MM.1S (cell line): ENCODE measurements at regions not wholly inside any gene's neighbourhood (a gene's known extent, or its start where the extent isn't known, plus 50 kb on each side); places are given as distances from the start of the nearest gene placed in this dataset.

Source experiments
- EZH2 ChIP-seq: fragments of 300-600 bp; sonication (generic); optimal IDR thresholded peaks from 2 replicates; pipeline ENCODE3; 2017; ENCODE audit warnings: low read depth, mild to moderate bottlenecking, antibody characterized with exemption, low read length, mixed read lengths
- TF ChIP-seq, protein P1 (sequence below): fragments of 300-600 bp; sonication (generic); IDR thresholded peaks from 2 replicates; pipeline ENCODE4 v1.5.1; 2016; ENCODE audit warnings: antibody characterized with exemption, low read length, mixed read lengths

DNA sequence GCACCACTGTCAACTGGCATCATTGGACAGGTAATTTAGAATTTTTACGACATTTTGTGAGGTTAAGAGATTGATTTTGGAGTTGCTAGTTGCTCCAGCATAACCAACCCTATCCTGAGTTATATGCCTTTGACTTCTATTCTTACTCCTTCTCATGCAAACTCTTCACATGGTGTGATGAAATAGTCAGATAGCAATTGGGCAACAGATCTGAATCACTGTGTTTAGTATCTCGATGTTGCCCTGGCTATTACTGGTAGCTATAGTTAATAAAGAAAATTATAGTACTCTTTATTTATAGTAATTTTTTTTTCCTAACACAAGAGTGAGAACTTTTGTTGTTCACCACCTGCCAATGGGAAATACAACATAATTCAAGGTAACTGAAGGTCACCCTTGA lies 494.8 kb upstream of the TOM1L1 start:
- no peak for TF ChIP-seq EZH2
- TF ChIP-seq, protein P1, sequence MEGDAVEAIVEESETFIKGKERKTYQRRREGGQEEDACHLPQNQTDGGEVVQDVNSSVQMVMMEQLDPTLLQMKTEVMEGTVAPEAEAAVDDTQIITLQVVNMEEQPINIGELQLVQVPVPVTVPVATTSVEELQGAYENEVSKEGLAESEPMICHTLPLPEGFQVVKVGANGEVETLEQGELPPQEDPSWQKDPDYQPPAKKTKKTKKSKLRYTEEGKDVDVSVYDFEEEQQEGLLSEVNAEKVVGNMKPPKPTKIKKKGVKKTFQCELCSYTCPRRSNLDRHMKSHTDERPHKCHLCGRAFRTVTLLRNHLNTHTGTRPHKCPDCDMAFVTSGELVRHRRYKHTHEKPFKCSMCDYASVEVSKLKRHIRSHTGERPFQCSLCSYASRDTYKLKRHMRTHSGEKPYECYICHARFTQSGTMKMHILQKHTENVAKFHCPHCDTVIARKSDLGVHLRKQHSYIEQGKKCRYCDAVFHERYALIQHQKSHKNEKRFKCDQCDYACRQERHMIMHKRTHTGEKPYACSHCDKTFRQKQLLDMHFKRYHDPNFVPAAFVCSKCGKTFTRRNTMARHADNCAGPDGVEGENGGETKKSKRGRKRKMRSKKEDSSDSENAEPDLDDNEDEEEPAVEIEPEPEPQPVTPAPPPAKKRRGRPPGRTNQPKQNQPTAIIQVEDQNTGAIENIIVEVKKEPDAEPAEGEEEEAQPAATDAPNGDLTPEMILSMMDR = no peak
